BJ (cell line): ENCODE measurements at regions not wholly inside any gene's neighbourhood (a gene's known extent, or its start where the extent isn't known, plus 50 kb on each side); places are given as distances from the start of the nearest gene placed in this dataset.

Source experiments
- CTCF ChIA-PET: fragments of 350-600 bp; formaldehyde crosslinking; extraction: SDS; loops from one replicate; lab custom pipeline; 2021; ENCODE audit warnings: antibody characterized with exemption, inconsistent platforms; lab: Yijun Ruan, JAX
- POLR2A ChIA-PET: fragments of 300-600 bp; sonication (Branson Sonifier 250); formaldehyde crosslinking; extraction: SDS; loops from one replicate; lab custom pipeline; 2021; ENCODE audit warnings: antibody characterized with exemption; lab: Charles Lee
- DNase-seq: peaks from one replicate; pipeline ENCODE4 v3.0.0-alpha.2; 2011; ENCODE audit warnings: low read depth
- H3K27me3 ChIP-seq: 2 replicates; pipeline ENCODE4 v1.6.0; 2011; ENCODE audit warnings: low read length; ENCODE audit not compliant: control insufficient read depth, insufficient read depth
- H3K36me3 ChIP-seq: 2 replicates; pipeline ENCODE4 v1.5.1; 2011; ENCODE audit warnings: low read length; ENCODE audit not compliant: control insufficient read depth, insufficient read depth
- H3K4me3 ChIP-seq: 2 replicates; pipeline ENCODE4 v1.5.1; 2011; ENCODE audit warnings: low read depth, mild to moderate bottlenecking, control low read depth, low read length
- CTCF ChIP-seq: IDR thresholded peaks from 2 replicates; pipeline ENCODE4 v1.5.1; 2011; ENCODE audit warnings: low read depth, mild to moderate bottlenecking, control low read depth, inconsistent platforms, low read length, moderate library complexity; ENCODE audit not compliant: insufficient read depth

GRCh38 chr3:178336336-178336735, 199.9 kb upstream of the KCNMB2 start:
- CTCF ChIA-PET: no interaction called here

DNA sequence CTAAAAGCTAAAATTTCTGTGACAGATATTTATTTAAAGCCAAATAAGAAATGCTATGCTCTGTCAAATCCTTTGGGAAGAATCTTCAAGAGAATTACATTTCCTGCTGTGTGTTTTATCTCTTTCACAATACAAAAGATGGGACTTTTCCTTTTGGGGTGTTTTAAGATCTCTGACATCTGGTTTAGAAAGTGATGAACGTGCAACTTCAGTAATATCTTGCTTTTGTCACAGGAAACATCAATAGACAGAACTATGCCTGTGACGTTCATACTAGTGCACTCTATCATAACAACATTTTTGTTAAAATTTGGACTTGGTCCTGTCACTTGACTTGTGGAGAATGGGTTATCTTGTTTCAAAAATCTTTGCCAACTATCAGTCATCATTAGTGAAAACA, 195.7 kb upstream of the KCNMB2 start:
- ChIA-PET CTCF (interaction anchor here (0.6 kb wide), 1 partner anchor 1358 kb away, joined by 3 read pairs; no protein-coding TSS in a partner anchor), POLR2A (interaction anchor here (0.7 kb wide), 1 partner anchor 1315 kb away, joined by 3 read pairs; no protein-coding TSS in a partner anchor)
- Histone ChIP-seq H3K27me3 (no peaks in the 10 kb centered on the region), H3K36me3 (no peaks in the 10 kb centered on the region), H3K4me3 (no peak overlapping the region)
- TF ChIP-seq CTCF: no peak
- no peak for DNase-seq

More at GRCh38 chr3:178336336-178336735, 199.9 kb upstream of the KCNMB2 start:
- POLR2A ChIA-PET: no interaction called here
- TF ChIP-seq CTCF: no peak
- Histone ChIP-seq H3K27me3 (no peaks in the 10 kb centered on the region), H3K4me3 (no peak overlapping the region), H3K36me3 (no peaks in the 10 kb centered on the region)
- DNase-seq: no peak

GRCh38 chr3:178341636-178342035, 194.6 kb upstream of the KCNMB2 start:
- POLR2A ChIA-PET: no interaction called here

DNA sequence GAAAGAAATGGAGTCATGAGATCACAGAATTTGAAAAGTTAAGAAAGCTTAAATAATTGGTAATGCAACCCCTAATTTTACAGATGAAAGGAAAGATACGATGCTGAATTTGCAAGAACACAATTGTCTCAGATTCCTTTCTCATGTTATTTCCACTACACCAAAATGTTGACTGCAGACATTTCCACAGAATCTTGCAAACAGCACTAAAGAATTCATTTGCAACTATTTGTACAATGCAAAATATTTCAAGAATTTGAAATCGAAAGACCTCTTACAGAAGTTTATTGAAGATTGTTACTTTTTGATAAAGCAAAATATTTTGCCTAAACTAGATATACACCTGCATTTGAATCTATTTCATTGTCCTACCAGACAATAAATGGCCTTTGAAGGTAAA, 194.1 kb upstream of the KCNMB2 start:
- ChIA-PET CTCF (no interaction called here), POLR2A (no interaction called here)
- TF ChIP-seq CTCF: no peak
- H3K4me3 ChIP-seq: no peak overlapping the region
- no peaks in the 10 kb centered on the region for H3K27me3 ChIP-seq
- no peak for DNase-seq
- H3K36me3 ChIP-seq: no peaks in the 10 kb centered on the region

More at GRCh38 chr3:178341636-178342035, 194.6 kb upstream of the KCNMB2 start:
- no peak for DNase-seq
- Histone ChIP-seq H3K4me3 (no peak overlapping the region), H3K27me3 (no peaks in the 10 kb centered on the region), H3K36me3 (no peaks in the 10 kb centered on the region)
- CTCF ChIA-PET: no interaction called here
- no peak for TF ChIP-seq CTCF

GRCh38 chr3:178343433-178344038, 192.7 kb upstream of the KCNMB2 start:
- POLR2A ChIA-PET: no interaction called here
- Histone ChIP-seq H3K36me3 (no peaks in the 10 kb centered on the region), H3K27me3 (no peaks in the 10 kb centered on the region), H3K4me3 (no peak overlapping the region)
- CTCF ChIA-PET: interaction anchor here (1.5 kb wide), 1 partner anchor 38 kb away, joined by 3 read pairs; no protein-coding TSS in a partner anchor
- DNase-seq: no peak
- TF ChIP-seq CTCF: no peak
